NCI-H1694 (cell line): ENCODE measurements at regions not wholly inside any gene's neighbourhood (a gene's known extent, or its start where the extent isn't known, plus 50 kb on each side); places are given as distances from the start of the nearest gene placed in this dataset.
"Not testable (repeated sequence)": the region's sequence is repeated elsewhere in the genome, so short reads cannot be mapped to it uniquely, and the experiment has no call there.

Experiments
- DNase-seq: peaks from one replicate; lab custom pipeline; 2025; lab: John Stamatoyannopoulos, UW

DNA sequence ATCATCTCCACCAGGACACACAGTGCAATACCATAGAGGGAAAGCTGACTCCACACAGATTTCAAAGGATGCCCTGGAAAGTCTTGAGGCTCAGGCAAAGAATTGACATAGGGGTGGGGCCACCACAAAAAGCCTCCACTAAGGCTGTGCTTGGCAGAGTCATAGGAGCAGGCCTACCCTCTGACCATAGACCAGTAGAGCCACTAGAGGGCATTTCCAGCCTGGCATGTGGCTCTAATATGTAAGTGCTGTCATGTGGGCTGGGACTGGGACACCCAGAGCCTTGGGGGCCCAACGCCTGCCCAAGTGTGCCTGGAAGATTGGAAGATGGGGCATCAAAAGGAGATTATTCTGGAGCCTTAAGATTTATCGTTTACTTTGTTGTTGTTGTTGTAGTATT lies 726.0 kb downstream of the DNAH5 start:
- DNase-seq: no peak

DNA sequence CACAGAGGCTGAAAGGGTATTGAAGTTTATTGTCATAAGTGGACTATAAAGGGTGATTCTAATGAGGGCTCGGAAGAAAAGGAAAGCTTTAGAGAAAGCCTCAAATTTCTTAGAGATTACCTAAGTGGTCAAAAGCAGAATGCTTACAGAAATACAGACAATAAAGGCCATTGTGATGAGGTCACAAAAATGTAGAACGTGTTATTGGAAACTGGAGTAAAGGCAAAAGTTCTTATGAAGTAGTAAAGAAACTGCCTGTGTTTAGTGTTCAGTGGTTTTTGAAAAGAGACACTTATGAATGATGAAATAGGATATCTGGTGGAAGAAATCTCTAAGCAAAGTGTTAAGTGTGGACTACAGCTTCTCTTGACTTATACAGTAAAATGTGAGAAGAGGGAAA lies 726.9 kb downstream of the DNAH5 start:
- DNase-seq: no peak

DNA sequence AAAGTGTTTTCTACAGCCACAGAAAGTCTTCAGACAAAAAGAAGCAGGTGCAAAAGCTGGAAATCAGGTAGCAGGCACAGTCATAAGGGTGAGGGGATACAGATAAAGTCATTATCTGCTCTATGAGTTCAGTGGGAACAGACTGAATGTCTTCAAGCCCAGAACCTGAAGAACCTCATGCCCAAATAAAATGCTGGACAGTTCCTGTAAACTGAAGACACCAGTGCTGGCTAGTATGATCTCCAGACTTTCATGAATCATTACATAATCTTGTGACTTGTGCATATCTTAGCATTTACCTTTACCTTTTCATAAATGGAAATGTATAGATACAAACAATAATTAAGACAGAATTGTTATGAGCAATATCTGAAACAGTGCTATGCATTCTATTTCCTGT lies 728.7 kb downstream of the DNAH5 start:
- no peak for DNase-seq

- DNase-seq: no peak
These were observed 729.1 kb downstream of the DNAH5 start for GRCh38 chr5:13215370-13215769.

- no peak for DNase-seq
These were observed 730.3 kb downstream of the DNAH5 start for GRCh38 chr5:13214182-13214581.

GRCh38 chr5:13212886-13213285 lies 731.6 kb downstream of the DNAH5 start:
- DNase-seq: no peak

DNA sequence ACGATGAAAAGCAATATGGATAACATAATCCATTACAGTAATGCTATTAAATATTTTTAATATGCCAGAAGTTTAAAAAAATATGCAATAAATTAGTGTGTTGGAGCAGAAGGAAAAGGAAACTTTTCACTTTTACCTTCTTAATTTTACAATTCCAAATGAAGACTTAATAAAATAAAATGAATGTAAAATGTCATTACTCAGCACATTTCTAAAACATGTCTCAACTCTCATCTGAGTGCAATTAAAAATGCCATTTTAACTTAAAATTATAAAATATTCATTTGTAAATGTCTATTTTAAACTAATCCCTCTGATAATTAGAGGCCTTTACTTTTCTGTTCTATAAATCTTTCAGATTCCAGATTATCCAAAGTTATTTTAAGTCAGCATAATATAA lies 733.4 kb downstream of the DNAH5 start:
- no peak for DNase-seq

GRCh38 chr5:13207112-13207511 lies 737.4 kb downstream of the DNAH5 start:
- no peak for DNase-seq

- no peak for DNase-seq
These were observed 743.5 kb downstream of the DNAH5 start for GRCh38 chr5:13201022-13201421.

GRCh38 chr5:13198226-13198625 lies 746.3 kb downstream of the DNAH5 start:
- peak; percentile 10 for DNase-seq

- DNase-seq: no peak
These were observed 755.0 kb downstream of the DNAH5 start for GRCh38 chr5:13189532-13189931.

- DNase-seq: no peak
These were observed 756.1 kb downstream of the DNAH5 start for GRCh38 chr5:13188371-13188770.

DNA sequence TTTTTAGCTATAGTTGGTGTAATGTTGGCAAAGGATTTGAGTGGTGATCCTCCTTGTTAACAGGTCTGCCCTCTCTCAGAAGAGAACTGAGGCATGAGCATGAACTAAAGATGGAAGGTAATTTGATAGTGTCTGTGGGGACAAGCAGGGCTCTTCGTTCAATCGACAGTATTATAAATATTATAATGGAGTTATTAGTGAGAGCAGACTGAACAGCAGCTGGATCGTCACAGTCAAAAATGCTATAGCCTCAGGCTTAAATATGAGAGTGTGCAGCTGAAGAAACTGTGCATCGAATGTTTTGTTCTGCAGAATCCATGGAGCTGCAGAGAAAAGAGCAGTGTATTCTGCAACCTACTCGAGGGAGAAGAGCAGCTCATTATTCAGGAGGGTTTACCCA lies 757.3 kb downstream of the DNAH5 start:
- DNase-seq: peak; percentile 78

GRCh38 chr5:13186177-13186576 lies 758.3 kb downstream of the DNAH5 start:
- no peak for DNase-seq

- DNase-seq: peak; percentile 14
These were observed 764.9 kb downstream of the DNAH5 start for GRCh38 chr5:13179407-13180087.

GRCh38 chr5:13143630-13144029 lies 800.9 kb downstream of the DNAH5 start:
- DNase-seq: no peak

DNA sequence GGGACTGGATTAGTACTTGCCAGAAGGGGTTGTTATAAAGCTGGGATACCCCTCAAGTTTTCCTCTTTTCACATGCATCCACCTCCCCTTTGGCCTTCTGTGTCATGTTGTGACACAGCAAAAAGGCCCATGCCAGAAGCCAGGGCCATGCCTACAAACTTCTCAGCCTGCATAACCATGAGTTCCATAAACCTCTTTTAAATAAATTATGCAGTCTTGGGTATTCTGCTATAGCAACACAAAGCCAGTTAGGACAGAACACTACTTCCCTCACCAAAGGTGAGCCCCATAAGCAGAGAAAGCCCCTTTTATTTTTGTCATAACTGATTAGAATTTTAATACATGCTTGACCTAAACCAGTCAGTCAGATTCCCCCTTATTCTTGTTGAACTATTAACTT lies 801.3 kb downstream of the DNAH5 start:
- DNase-seq: no peak

DNA sequence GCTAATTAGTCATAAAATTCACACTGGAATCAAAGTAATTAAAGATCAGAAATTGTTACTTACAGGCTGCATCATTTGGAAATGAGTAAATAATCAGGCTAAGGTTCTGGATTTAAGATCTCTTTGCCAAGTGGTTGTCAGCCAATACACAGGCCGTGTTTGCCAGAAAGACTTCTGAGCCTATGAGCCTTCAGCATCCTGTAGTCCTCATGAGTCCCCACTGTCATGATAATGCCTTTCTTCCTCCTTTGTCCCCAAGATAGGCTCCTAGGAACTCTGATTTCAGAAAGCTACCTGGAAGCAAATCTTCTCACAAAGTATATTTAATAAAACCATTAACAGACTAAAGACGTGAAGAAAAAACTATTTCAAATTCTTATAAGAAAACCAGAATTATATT lies 810.5 kb downstream of the DNAH5 start:
- DNase-seq: no peak

DNA sequence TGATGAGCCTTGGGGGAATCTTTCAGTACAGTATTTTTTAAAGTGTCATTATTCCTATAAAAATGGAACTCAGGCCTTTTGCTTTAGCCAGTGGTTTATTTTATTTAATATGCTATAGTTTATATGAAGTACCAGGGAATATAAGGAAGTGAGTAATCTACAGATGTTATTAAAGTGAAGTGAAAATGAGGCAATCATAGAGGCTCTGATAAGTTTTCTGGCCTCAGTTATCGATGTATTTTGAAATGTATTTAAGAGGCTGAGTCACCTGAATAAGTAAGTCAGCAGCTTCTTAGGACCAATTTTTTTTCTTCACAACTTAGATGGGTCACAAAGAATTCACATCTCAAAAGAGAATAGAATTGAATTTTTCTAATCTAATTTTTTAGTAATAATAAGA lies 829.0 kb downstream of the DNAH5 start:
- no peak for DNase-seq

GRCh38 chr5:13108265-13108664 lies 836.2 kb downstream of the DNAH5 start:
- no peak for DNase-seq

- DNase-seq: no peak
These were observed 837.0 kb downstream of the DNAH5 start for GRCh38 chr5:13107537-13107936.

DNA sequence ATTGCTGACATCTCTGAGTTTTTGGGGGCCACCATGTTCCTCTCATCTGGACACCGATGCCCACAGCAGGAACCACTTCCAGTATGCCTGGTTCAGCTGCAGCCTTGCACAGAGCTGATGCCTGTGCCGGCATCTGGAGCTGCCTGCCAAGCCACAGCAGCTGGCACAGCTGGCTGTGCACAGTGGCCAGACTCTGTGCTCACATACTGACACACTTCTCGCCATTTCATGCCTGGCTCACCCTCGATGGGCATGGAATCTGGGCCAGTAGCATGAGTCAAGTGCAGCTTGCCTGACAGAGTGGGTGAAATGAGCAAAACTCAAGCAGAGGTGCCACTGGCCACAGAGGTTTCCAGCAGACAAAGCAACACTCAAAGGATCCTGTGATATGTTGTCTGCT lies 863.4 kb downstream of the DNAH5 start:
- DNase-seq: no peak

DNA sequence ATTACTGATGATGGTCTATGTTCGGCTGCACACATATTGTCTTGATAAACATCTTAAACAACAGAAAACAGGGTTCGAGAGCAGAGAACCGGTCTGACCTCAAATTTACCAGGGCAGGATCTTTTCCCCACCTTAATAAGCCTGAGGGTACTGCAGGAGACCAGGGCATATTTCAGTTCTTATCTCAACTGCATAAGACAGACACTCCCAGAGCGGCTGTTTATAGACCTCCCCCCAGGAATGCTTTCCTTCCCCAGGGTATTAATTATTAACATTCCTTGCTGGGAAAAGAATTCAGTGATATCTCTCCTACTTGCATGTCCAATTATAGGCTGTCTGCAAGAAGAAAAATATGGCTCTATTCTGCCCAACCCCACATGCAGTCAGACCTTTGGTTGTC lies 871.6 kb downstream of the DNAH5 start:
- not testable (repeated sequence) for DNase-seq

- no peak for DNase-seq
These were observed 881.4 kb downstream of the DNAH5 start for GRCh38 chr5:13063088-13063487.
